ENCODE measurements at regions not wholly inside any gene's neighbourhood (a gene's known extent, or its start where the extent isn't known, plus 50 kb on each side); places are given as distances from the start of the nearest gene placed in this dataset.

- TF ChIP-seq ZNF462 (CRISPR knock-in tag; IDR thresholded peaks at IDR 0.05): no peak
- no peak for TF ChIP-seq POLR2AphosphoS5 (IDR thresholded peaks at IDR 0.05; ENCODE audit: low read depth)
- no peak for TF ChIP-seq ETS1 (IDR thresholded peaks at IDR 0.05)
- TF ChIP-seq NANOG (IDR thresholded peaks at IDR 0.05; ENCODE audit: borderline replicate concordance): no peak
- no peak for TF ChIP-seq ZNF331 (CRISPR knock-in tag; IDR thresholded peaks at IDR 0.05; ENCODE audit: low read depth)
- TF ChIP-seq ZNF114 (CRISPR knock-in tag; IDR thresholded peaks at IDR 0.05): no peak
- no peak for TF ChIP-seq EZH2phosphoT487 (IDR thresholded peaks at IDR 0.05; ENCODE audit: unreplicated experiment)
Measured at GRCh38 chr6:155629652-155630051, 174.0 kb upstream of the NOX3 start (continued).

- no peaks in the 10 kb centered on the region for H4K20me1 ChIP-seq (replicated peaks; ENCODE audit: insufficient read depth)
- H3K9me2 ChIP-seq (ENCODE audit: insufficient read depth): 0 out of 2 replicates have a peak, but pooled peaks cover 5% of the 10 kb centered on the region
- DNase-seq (ENCODE audit: low spot score) (no peak), ATAC-seq (no peak)
- no peak overlapping the region for H3K4me2 ChIP-seq
- Mint-ChIP-seq H3K36me3 (ENCODE audit: low read depth) (peaks cover 3% of the 10 kb centered on the region; the same call in 1 of the 3 replicates), H3K4me1 (peaks cover 14% of the 10 kb centered on the region), H3K27me3 (ENCODE audit: insufficient read depth, low read depth, poor library complexity) (peaks cover 2% of the 10 kb centered on the region), H3K9me3 (no peaks in the 10 kb centered on the region; the same call in 2 of the 3 replicates), H3K27ac (no peak overlapping the region), H3K4me3 (no peak overlapping the region)
- H3F3A ChIP-seq (replicated peaks; ENCODE audit: low read depth): no peaks in the 10 kb centered on the region; the same call in 1 of the 2 replicates
- 0 out of 2 replicates have a peak, but pooled peaks cover 3% of the 10 kb centered on the region for H3K36me3 ChIP-seq (ENCODE audit: insufficient read depth)
- peaks cover 15% of the 10 kb centered on the region for H3K4me1 ChIP-seq (ENCODE audit: insufficient read depth)
- H3K79me2 ChIP-seq (replicated peaks; ENCODE audit: insufficient read depth): no peaks in the 10 kb centered on the region
- H3K27me3 ChIP-seq (ENCODE audit: insufficient read depth): no peaks in the 10 kb centered on the region
- H2AFZ ChIP-seq: peak overlapping the region; percentile 86; the same call in 1 of the 2 replicates
- no peak overlapping the region for H3K4me3 ChIP-seq
- H3K27ac ChIP-seq (ENCODE audit: low read depth): no peak overlapping the region
- no peak for TF ChIP-seq POLR2AphosphoS5 (IDR thresholded peaks at IDR 0.05; ENCODE audit: low read depth)
- TF ChIP-seq ZNF114 (CRISPR knock-in tag; IDR thresholded peaks at IDR 0.05): no peak
- no peak for TF ChIP-seq ETS1 (IDR thresholded peaks at IDR 0.05)
- no peak for TF ChIP-seq JUNB (IDR thresholded peaks at IDR 0.05; ENCODE audit: unreplicated experiment)
- no peak for TF ChIP-seq CTCF (conservative IDR thresholded peaks at IDR 0.05; ENCODE audit: low read depth in 2 of 2)
- TF ChIP-seq CREB1 (CRISPR knock-in tag; IDR thresholded peaks at IDR 0.05; ENCODE audit: low read depth): no peak
- no peak for TF ChIP-seq EZH2 (IDR thresholded peaks at IDR 0.05; ENCODE audit: low read depth, unreplicated experiment)
Measured at GRCh38 chr6:155628306-155628705, 172.7 kb upstream of the NOX3 start.

Measured in GM23338 (cell line).